Body of pancreas (tissue), 4 donors: ENCODE measurements at regions not wholly inside any gene's neighbourhood (a gene's known extent, or its start where the extent isn't known, plus 50 kb on each side); places are given as distances from the start of the nearest gene placed in this dataset.

Source experiments
- ATAC-seq: fragments of 150-250 bp; one replicate; pipeline ENCODE4 v1.9.1; 2016
- DNase-seq, 4 donors: peaks; one replicate each; pipeline ENCODE4 v3.0.0-alpha.2; 2019
- H3K27ac ChIP-seq, 4 donors: fragments of 200-600 bp; sonication (generic); 1 replicate in 3 of 4; 2 replicates in 1 of 4; pipeline versions ENCODE4 v1.5.1 to v1.6.1; 2016 to 2019; ENCODE audit warnings: mild to moderate bottlenecking in 1 of 4, mixed read lengths in 1 of 4, moderate library complexity in 1 of 4
- H3K27me3 ChIP-seq, 2 donors: fragments of 200-600 bp; sonication (generic); one replicate each; pipeline ENCODE4 v1.6.0; 2016; ENCODE audit warnings: mild to moderate bottlenecking in 1 of 2
- H3K36me3 ChIP-seq, 2 donors: fragments of 200-600 bp; sonication (generic); replicated peaks in 1 of 2; 2 replicates each; pipeline ENCODE4 v1.5.1; 2016; ENCODE audit warnings: low read depth in 2 of 2; ENCODE audit not compliant: insufficient read depth in 1 of 2
- H3K4me1 ChIP-seq: fragments of 200-600 bp; sonication (generic); one replicate; pipeline ENCODE4 v1.6.0; 2016
- H3K4me3 ChIP-seq, 2 donors: fragments of 200-600 bp; sonication (generic); 1 replicate in 1 of 2; 2 replicates in 1 of 2; pipeline ENCODE4 v1.5.1; 2016 to 2019
- H3K9me3 ChIP-seq, 3 donors: fragments of 200-600 bp; sonication (generic); 1 replicate in 2 of 3; 2 replicates in 1 of 3; pipeline ENCODE4 v1.5.1; 2016
- CTCF ChIP-seq, 7 experiments: fragments of 450-650 bp in 4 of 7; fragments of 200-600 bp in 3 of 7; sonication (generic) in 3 of 7; IDR thresholded peaks; one replicate each; pipeline ENCODE4 v1.5.1; 2016 to 2019; ENCODE audit warnings: antibody characterized with exemption in 7 of 7
- POLR2A ChIP-seq, 3 donors: fragments of 450-650 bp; IDR thresholded peaks; one replicate each; pipeline ENCODE4 v1.6.1; 2016; ENCODE audit warnings: antibody characterized with exemption in 3 of 3, mild to moderate bottlenecking in 2 of 3
- WGBS, 2 donors: methylation state at CpG; one replicate each; pipeline ENCODE4 v1.1.5; 2017; 5-methylcytosine and 5-hydroxymethylcytosine counted together
- intact Hi-C: fragments of 100-400 bp; cut with DNase I; formaldehyde crosslinking; loops from one replicate; pipeline ENCODE4 v1.15.1; 2023

- Histone ChIP-seq H3K4me3 (no peak overlapping the region), H3K4me1 (peaks cover 8% of the 10 kb centered on the region), H3K27me3 (no peaks in the 10 kb centered on the region), H3K9me3 (no peaks in the 10 kb centered on the region), H3K27ac (no peak overlapping the region), H3K36me3 (no peaks in the 10 kb centered on the region)
- whole genome bisulfite sequencing, 2 donors: 77 to 97% methylated on average over 2 of the region's 2 CpGs
- ATAC-seq (no peak), DNase-seq (no peak)
- intact Hi-C loops: no loop called here
- TF ChIP-seq POLR2A (IDR thresholded peaks at IDR 0.05) (no peak), CTCF (IDR thresholded peaks at IDR 0.05) (no peak)
Observed at GRCh38 chr14:84976805-84977204, 553.1 kb upstream of the FLRT2 start.

GRCh38 chr14:84987042-84987441, 542.9 kb upstream of the FLRT2 start:
- Histone ChIP-seq H3K36me3 (no peaks in the 10 kb centered on the region), H3K4me1 (peaks cover 10% of the 10 kb centered on the region), H3K9me3 (no peaks in the 10 kb centered on the region), H3K27ac (no peak overlapping the region), H3K4me3 (no peak overlapping the region), H3K27me3 (no peaks in the 10 kb centered on the region)
- peak; percentile 69 for ATAC-seq
- no peak for TF ChIP-seq POLR2A (IDR thresholded peaks at IDR 0.05)
- TF ChIP-seq CTCF (IDR thresholded peaks at IDR 0.05): no peak
- DNase-seq: peak in 1 of 4 donors; percentile 3
- intact Hi-C loops: no loop called here
- WGBS, 2 donors: 56 to 71% methylated on average over 1 of the region's 1 CpG

GRCh38 chr14:84988357-84988756, 541.6 kb upstream of the FLRT2 start:
- WGBS, 2 donors: 91 to 93% methylated on average over 5 of the region's 5 CpGs

GRCh38 chr14:84991021-84991420, 538.9 kb upstream of the FLRT2 start:
- no peak for TF ChIP-seq CTCF (IDR thresholded peaks at IDR 0.05)
- TF ChIP-seq POLR2A (IDR thresholded peaks at IDR 0.05): no peak
- Histone ChIP-seq H3K4me3 (no peak overlapping the region), H3K4me1 (peaks cover 10% of the 10 kb centered on the region), H3K9me3 (no peaks in the 10 kb centered on the region), H3K27me3 (no peaks in the 10 kb centered on the region), H3K27ac (no peak overlapping the region), H3K36me3 (no peaks in the 10 kb centered on the region)
- 22 to 38% methylated on average over 1 of the region's 1 CpG for WGBS, 2 donors
- ATAC-seq (no peak), DNase-seq (no peak)
- intact Hi-C loops: no loop called here

More at GRCh38 chr14:84988357-84988756, 541.6 kb upstream of the FLRT2 start:
- peaks cover 10% of the 10 kb centered on the region for H3K4me1 ChIP-seq
- DNase-seq (no peak), ATAC-seq (no peak)
- no peaks in the 10 kb centered on the region for H3K36me3 ChIP-seq
- intact Hi-C loops: no loop called here
- no peaks in the 10 kb centered on the region for H3K27me3 ChIP-seq
- no peaks in the 10 kb centered on the region for H3K9me3 ChIP-seq
- H3K27ac ChIP-seq: no peak overlapping the region
- H3K4me3 ChIP-seq: no peak overlapping the region
- no peak for TF ChIP-seq CTCF (IDR thresholded peaks at IDR 0.05)
- no peak for TF ChIP-seq POLR2A (IDR thresholded peaks at IDR 0.05)

GRCh38 chr14:84998216-84998615, 531.7 kb upstream of the FLRT2 start:
- Histone ChIP-seq H3K27ac (no peak overlapping the region), H3K27me3 (no peaks in the 10 kb centered on the region), H3K36me3 (no peaks in the 10 kb centered on the region), H3K9me3 (no peaks in the 10 kb centered on the region), H3K4me1 (no peaks in the 10 kb centered on the region), H3K4me3 (no peak overlapping the region)
- TF ChIP-seq POLR2A (IDR thresholded peaks at IDR 0.05) (no peak), CTCF (IDR thresholded peaks at IDR 0.05) (no peak)
- DNase-seq: no peak
- ATAC-seq: no peak
- intact Hi-C loops: no loop called here
